NCI-H2196 (cell line): ENCODE measurements at regions not wholly inside any gene's neighbourhood (a gene's known extent, or its start where the extent isn't known, plus 50 kb on each side); places are given as distances from the start of the nearest gene placed in this dataset.

ENCODE experiments used
- DNase-seq: peaks from one replicate; lab custom pipeline; 2025; ENCODE audit not compliant: unreplicated experiment; lab: John Stamatoyannopoulos, UW

GRCh38 chr7:42858570-42858969, 53.3 kb downstream of the C7orf25 start:
- DNase-seq, result no peak

GRCh38 chr7:42856605-42856987, 55.3 kb downstream of the C7orf25 start:
- no peak for DNase-seq

- DNase-seq, result no peak
These were observed 57.2 kb downstream of the C7orf25 start for GRCh38 chr7:42854571-42855118.

GRCh38 chr7:42852531-42852930, 59.3 kb downstream of the C7orf25 start:
- DNase-seq, result no peak

- no peak for DNase-seq
These were observed 68.6 kb downstream of the C7orf25 start for GRCh38 chr7:42843205-42843800.

GRCh38 chr7:42834676-42835075, 77.2 kb downstream of the C7orf25 start:
- no peak for DNase-seq

- no peak for DNase-seq
These were observed 78.5 kb downstream of the C7orf25 start for GRCh38 chr7:42833411-42833810.

- no peak for DNase-seq
These were observed 79.2 kb downstream of the C7orf25 start for GRCh38 chr7:42832667-42833066.

- DNase-seq, result no peak
These were observed 80.0 kb downstream of the C7orf25 start for GRCh38 chr7:42831718-42832522.

- DNase-seq, result no peak
These were observed 80.7 kb downstream of the C7orf25 start for GRCh38 chr7:42831006-42831717.

- no peak for DNase-seq
These were observed 99.1 kb downstream of the C7orf25 start for GRCh38 chr7:42812779-42813178.

- no peak for DNase-seq
These were observed 106.3 kb downstream of the C7orf25 start for GRCh38 chr7:42805601-42806000.

- DNase-seq, result no peak
These were observed 117.2 kb downstream of the C7orf25 start for GRCh38 chr7:42794673-42795072.

- no peak for DNase-seq
These were observed 119.0 kb downstream of the C7orf25 start for GRCh38 chr7:42792841-42793240.

- DNase-seq, result no peak
These were observed 121.7 kb downstream of the C7orf25 start for GRCh38 chr7:42790196-42790595.

GRCh38 chr7:42774436-42774835, 137.4 kb downstream of the C7orf25 start:
- no peak for DNase-seq

GRCh38 chr7:42770114-42770513, 141.8 kb downstream of the C7orf25 start:
- DNase-seq, result no peak

- DNase-seq, result no peak
These were observed 143.8 kb downstream of the C7orf25 start for GRCh38 chr7:42768045-42768444.

GRCh38 chr7:42766782-42767423, 145.0 kb downstream of the C7orf25 start:
- no peak for DNase-seq

- DNase-seq, result no peak
These were observed 145.9 kb downstream of the C7orf25 start for GRCh38 chr7:42765931-42766330.

- no peak for DNase-seq
These were observed 148.7 kb downstream of the C7orf25 start for GRCh38 chr7:42763137-42763551.
